ENCODE measurements at regions not wholly inside any gene's neighbourhood (a gene's known extent, or its start where the extent isn't known, plus 50 kb on each side); places are given as distances from the start of the nearest gene placed in this dataset.

- H2BK12ac ChIP-seq (ENCODE audit: insufficient read length, low read depth, low read length) = no peak overlapping the region
- peaks cover 15 to 29% (median 18%) of the 10 kb centered on the region in 3 experiments for H3K36me3 Mint-ChIP-seq (ENCODE audit: insufficient read depth in 1 of 3, low read depth in 3 of 3)
Observed at GRCh38 chr5:30596495-30597064, 596.9 kb upstream of the CDH6 start.

More at GRCh38 chr5:30596495-30597064, 596.9 kb upstream of the CDH6 start:
- H4K5ac ChIP-seq (ENCODE audit: insufficient read length, low read depth, low read length) = no peak overlapping the region
- no peak overlapping the region for H3K4me3 Mint-ChIP-seq
- peaks cover 3% of the 10 kb centered on the region; the same call in 1 of the 2 replicates for H3K4me1 ChIP-seq (ENCODE audit: insufficient read depth, low read length)
- H3K23ac ChIP-seq (ENCODE audit: insufficient read length, low read depth, low read length) = no peak overlapping the region
- H3K4me1 Mint-ChIP-seq = peaks cover 23 to 26% of the 10 kb centered on the region in 2 experiments
- peaks cover 12 to 24% of the 10 kb centered on the region in 2 experiments for H3K9me3 Mint-ChIP-seq
- H3K9ac ChIP-seq (ENCODE audit: extremely low read depth, insufficient read length, low read length) = no peak overlapping the region
- TF ChIP-seq, protein P1, sequence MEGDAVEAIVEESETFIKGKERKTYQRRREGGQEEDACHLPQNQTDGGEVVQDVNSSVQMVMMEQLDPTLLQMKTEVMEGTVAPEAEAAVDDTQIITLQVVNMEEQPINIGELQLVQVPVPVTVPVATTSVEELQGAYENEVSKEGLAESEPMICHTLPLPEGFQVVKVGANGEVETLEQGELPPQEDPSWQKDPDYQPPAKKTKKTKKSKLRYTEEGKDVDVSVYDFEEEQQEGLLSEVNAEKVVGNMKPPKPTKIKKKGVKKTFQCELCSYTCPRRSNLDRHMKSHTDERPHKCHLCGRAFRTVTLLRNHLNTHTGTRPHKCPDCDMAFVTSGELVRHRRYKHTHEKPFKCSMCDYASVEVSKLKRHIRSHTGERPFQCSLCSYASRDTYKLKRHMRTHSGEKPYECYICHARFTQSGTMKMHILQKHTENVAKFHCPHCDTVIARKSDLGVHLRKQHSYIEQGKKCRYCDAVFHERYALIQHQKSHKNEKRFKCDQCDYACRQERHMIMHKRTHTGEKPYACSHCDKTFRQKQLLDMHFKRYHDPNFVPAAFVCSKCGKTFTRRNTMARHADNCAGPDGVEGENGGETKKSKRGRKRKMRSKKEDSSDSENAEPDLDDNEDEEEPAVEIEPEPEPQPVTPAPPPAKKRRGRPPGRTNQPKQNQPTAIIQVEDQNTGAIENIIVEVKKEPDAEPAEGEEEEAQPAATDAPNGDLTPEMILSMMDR (conservative IDR thresholded peaks at IDR 0.05) = no peak
- no peaks in the 10 kb centered on the region for H3K27me3 Mint-ChIP-seq (ENCODE audit: low read depth)
- no peaks in the 10 kb centered on the region for H3K9me3 ChIP-seq (ENCODE audit: control insufficient read depth, low read depth, low read length)
- no CpG with 5 or more reads among the region's 3 CpGs for WGBS (ENCODE audit: extremely low coverage, insufficient read length, low lambda C conversion rate)
- no peak overlapping the region for H2AK5ac ChIP-seq (ENCODE audit: insufficient read length, low read length)
- no peak overlapping the region for H2BK5ac ChIP-seq (ENCODE audit: insufficient read length, low read length)
- H3K79me1 ChIP-seq (ENCODE audit: insufficient read depth, low read depth, low read length, poor library complexity, severe bottlenecking) = no peaks in the 10 kb centered on the region
- H3K27ac Mint-ChIP-seq = peak overlapping the region in 2 of 3 experiments; percentile 5 to 36; a peak in 3 of 7 replicates
- no peak overlapping the region for H4K8ac ChIP-seq (replicated peaks; ENCODE audit: insufficient read length, low read depth, low read length)
- H4K91ac ChIP-seq (ENCODE audit: insufficient read length, low read depth, low read length) = no peak overlapping the region
- H3K27ac ChIP-seq (ENCODE audit: insufficient read length, low read depth, low read length) = no peak overlapping the region
- no peak overlapping the region for H3K18ac ChIP-seq (ENCODE audit: insufficient read length, low read depth, low read length)
- no peaks in the 10 kb centered on the region for H3K79me2 ChIP-seq (ENCODE audit: insufficient read depth, low read length)
- no peak overlapping the region for H3T11ph ChIP-seq (ENCODE audit: low read length)
- no peak overlapping the region for H2BK15ac ChIP-seq (ENCODE audit: low read depth, low read length)
- no peaks in the 10 kb centered on the region for H3K27me3 ChIP-seq (ENCODE audit: insufficient read depth, low read length)
- no peaks in the 10 kb centered on the region for H4K20me1 ChIP-seq (ENCODE audit: control insufficient read depth, insufficient read depth, insufficient read length)
- no peak overlapping the region for H2BK120ac ChIP-seq (ENCODE audit: low read depth, low read length, poor library complexity, severe bottlenecking)
- no peak overlapping the region for H2BK20ac ChIP-seq (ENCODE audit: low read depth, low read length, poor library complexity, severe bottlenecking)
- H2AFZ ChIP-seq (ENCODE audit: low read length) = no peak overlapping the region
- no peaks in the 10 kb centered on the region for H3K23me2 ChIP-seq (ENCODE audit: insufficient read length, low read depth, low read length, poor library complexity, severe bottlenecking)
- no peak overlapping the region for H3K4me2 ChIP-seq (ENCODE audit: insufficient read depth, insufficient read length, low read length)
- H3K56ac ChIP-seq (ENCODE audit: insufficient read length, low read depth, low read length) = no peak overlapping the region
- no peak overlapping the region for H3K14ac ChIP-seq (ENCODE audit: insufficient read depth, low read length)
- no peak overlapping the region for H3K4ac ChIP-seq (ENCODE audit: low read depth, low read length)
- no peak for DNase-seq

Measured in H9 (cell line).